Fibroblast of the aortic adventitia (primary cell): ENCODE measurements at regions not wholly inside any gene's neighbourhood (a gene's known extent, or its start where the extent isn't known, plus 50 kb on each side); places are given as distances from the start of the nearest gene placed in this dataset.

Experiments used
- DNase-seq: peaks from one replicate; pipeline ENCODE4 v3.0.0-alpha.2; 2010; ENCODE audit warnings: low read depth
- H3K4me3 ChIP-seq: 2 replicates; pipeline ENCODE4 v1.5.1; 2011; ENCODE audit warnings: low read depth, mild to moderate bottlenecking, control low read depth, low read length, moderate library complexity
- CTCF ChIP-seq: IDR thresholded peaks from 2 replicates; pipeline ENCODE4 v1.5.1; 2011; ENCODE audit warnings: mild to moderate bottlenecking, low read length, control low read depth, inconsistent platforms; ENCODE audit not compliant: insufficient read depth

- no peak for DNase-seq
- no peak for TF ChIP-seq CTCF
- H3K4me3 ChIP-seq: no peak overlapping the region
Measured at GRCh38 chr2:8138525-8138922, 543.3 kb upstream of the ID2 start.

DNA sequence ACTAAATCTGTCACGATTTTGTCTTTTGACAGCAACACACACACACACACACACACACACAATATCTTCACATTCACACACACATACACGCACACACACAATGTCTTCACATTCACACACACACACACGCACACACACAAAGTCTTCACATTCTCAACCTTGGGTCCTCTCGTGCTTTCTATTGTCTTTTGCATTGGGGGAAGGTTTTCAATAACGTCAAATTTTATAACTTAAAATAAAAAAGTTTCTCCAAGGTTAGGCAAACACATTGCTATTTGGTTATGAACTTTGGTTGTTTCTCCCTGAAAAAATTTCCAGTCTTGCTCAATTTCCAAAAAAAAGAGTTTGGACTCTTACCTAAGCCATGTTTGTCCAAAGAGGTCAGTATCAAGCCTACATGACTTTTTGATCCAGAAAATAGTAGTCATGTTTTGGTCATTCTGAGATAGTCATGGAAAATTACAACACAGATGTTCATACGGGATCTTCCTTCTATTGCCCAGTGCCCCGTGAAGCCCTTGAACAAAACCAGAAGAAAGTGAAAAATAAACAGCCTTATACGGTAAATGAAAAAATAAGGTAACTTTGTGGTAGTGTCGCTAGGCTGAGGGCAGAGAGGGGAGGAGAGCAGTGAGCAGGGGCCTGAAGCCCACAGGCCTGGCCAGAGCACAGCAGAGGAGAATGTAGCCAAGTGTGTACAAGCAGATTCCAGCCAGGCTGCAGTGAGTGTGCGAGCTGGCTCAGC lies 542.8 kb upstream of the ID2 start:
- TF ChIP-seq CTCF: no peak
- DNase-seq: peak; percentile 96
- no peak overlapping the region for H3K4me3 ChIP-seq

GRCh38 chr2:8139668-8140200 lies 542.1 kb upstream of the ID2 start:
- TF ChIP-seq CTCF: no peak
- DNase-seq: no peak
- H3K4me3 ChIP-seq: no peak overlapping the region

DNA sequence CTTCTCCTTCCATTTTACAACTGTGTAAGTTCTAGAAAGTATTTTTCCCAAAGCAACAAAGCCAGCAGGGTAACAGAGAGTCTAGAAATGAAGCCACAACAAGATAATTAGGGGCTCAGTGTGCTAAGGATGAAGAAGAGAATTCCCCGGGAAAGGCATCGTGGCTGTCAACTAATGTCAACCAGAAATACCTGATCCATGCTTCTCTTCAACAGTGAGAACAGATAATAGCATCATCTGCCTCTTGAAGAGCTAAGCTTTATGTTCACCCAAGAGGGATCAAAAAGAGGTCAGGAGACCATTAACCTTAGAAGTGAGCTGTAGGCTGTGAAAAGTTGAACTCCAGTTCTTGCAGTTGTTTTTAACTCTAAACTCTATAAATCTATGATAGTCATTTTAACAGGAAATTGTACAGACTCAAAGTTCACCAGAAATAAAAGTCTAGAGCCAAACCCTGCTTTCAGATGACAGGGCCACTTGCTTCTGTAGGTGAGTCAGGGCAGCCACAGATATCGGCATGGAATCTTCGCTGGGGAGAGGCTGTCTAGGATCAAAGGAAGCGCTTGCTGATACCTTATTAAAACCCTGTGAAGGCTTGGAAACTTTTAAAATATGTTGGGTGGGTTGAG lies 540.7 kb upstream of the ID2 start:
- no peak overlapping the region for H3K4me3 ChIP-seq
- no peak for DNase-seq
- no peak for TF ChIP-seq CTCF

- TF ChIP-seq CTCF: no peak
- no peak overlapping the region for H3K4me3 ChIP-seq
- DNase-seq: no peak
Measured at GRCh38 chr2:8141780-8142179, 540.1 kb upstream of the ID2 start.

DNA sequence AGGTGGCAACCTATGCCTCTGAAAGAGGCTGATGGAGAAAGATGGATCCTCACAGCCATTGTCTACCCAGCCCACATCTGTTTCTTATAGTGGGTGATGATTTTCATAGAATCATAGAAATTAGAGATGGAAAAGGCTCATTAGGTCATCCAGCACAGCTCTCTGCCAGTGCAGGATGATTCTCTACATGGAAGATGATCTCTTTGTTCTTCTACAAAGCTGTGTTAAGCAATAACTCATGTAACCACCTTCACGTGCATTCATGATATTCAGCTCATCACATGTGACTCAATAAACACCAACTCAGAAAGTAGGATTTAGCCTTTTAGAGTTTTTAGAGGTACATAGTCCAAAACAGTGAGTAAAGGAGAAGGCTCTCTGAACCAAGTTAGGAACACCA lies 539.4 kb upstream of the ID2 start:
- no peak for TF ChIP-seq CTCF
- DNase-seq: no peak
- H3K4me3 ChIP-seq: no peak overlapping the region
